ENCODE measurements at regions not wholly inside any gene's neighbourhood (a gene's known extent, or its start where the extent isn't known, plus 50 kb on each side); places are given as distances from the start of the nearest gene placed in this dataset.

GRCh38 chr1:196060539-196060938, 547.7 kb downstream of the KCNT2 start:
- H3K27me3 ChIP-seq = no peaks in the 10 kb centered on the region
- H3K9me3 ChIP-seq = no peaks in the 10 kb centered on the region
- DNase-seq = no peak
- H3K27ac ChIP-seq = no peak overlapping the region
- no peak overlapping the region for H3K4me3 ChIP-seq (replicated peaks in 1 of 3)
- TF ChIP-seq POLR2A (IDR thresholded peaks at IDR 0.05) (no peak), CTCF (IDR thresholded peaks at IDR 0.05) (no peak)
- intact Hi-C loops (cut with DNase I) = no loop called here
- no peaks in the 10 kb centered on the region for H3K36me3 ChIP-seq
- no peaks in the 10 kb centered on the region for H3K4me1 ChIP-seq

GRCh38 chr1:196059210-196059609, 549.0 kb downstream of the KCNT2 start:
- Histone ChIP-seq H3K36me3 (no peaks in the 10 kb centered on the region), H3K9me3 (no peaks in the 10 kb centered on the region), H3K27me3 (no peaks in the 10 kb centered on the region), H3K4me3 (replicated peaks in 1 of 3) (no peak overlapping the region), H3K4me1 (no peaks in the 10 kb centered on the region), H3K27ac (no peak overlapping the region)
- intact Hi-C loops (cut with DNase I) = no loop called here
- DNase-seq = no peak
- TF ChIP-seq CTCF (IDR thresholded peaks at IDR 0.05) = no peak
- no peak for TF ChIP-seq POLR2A (IDR thresholded peaks at IDR 0.05)

DNA sequence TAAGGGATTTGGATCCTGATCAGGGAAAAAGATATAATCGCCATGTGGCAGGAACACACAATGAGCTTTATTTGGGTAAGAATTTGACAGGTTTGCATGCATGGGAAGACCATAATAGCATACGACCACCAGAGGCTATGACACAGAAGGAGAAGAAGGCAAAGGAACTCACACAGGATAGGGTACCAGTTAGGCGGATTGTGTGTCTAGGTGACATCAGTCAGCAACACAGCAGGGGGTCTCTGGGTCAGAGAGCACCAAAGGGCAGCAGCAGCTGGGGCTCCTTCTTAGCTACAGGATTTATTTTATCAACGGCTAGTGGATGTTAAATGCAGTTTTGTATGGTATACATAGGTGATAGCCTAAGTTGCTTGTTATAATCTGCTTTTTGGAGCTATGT, 551.3 kb downstream of the KCNT2 start:
- H3K27me3 ChIP-seq = no peaks in the 10 kb centered on the region
- no peak overlapping the region for H3K4me3 ChIP-seq (replicated peaks in 1 of 3)
- no peak overlapping the region for H3K27ac ChIP-seq
- no peak for TF ChIP-seq CTCF (IDR thresholded peaks at IDR 0.05)
- TF ChIP-seq POLR2A (IDR thresholded peaks at IDR 0.05) = no peak
- no peaks in the 10 kb centered on the region for H3K4me1 ChIP-seq
- 52 to 65% methylated on average over 4 of the region's 4 CpGs for WGBS, 2 donors
- intact Hi-C loops (cut with DNase I) = no loop called here
- H3K9me3 ChIP-seq = no peaks in the 10 kb centered on the region
- no peak for DNase-seq
- no peaks in the 10 kb centered on the region for H3K36me3 ChIP-seq

DNA sequence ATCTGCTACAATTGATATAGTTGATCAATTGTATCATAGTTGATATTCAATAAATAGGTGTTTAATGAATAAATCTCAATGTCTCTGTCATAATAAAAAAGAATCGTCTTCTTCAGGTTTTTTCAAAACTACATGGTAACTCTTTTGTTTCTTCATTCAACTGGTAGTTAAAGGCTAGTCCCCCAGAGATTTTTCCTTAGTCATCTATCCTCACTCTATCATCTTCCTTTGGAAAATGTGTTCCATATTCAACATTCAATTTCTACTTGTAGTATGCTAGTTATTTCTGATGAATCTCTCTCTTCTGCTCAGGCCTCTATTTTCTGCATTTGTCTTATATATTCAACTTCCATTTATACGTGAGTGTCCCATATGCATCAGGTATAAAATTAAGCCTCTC, 558.8 kb downstream of the KCNT2 start:
- Histone ChIP-seq H3K27ac (no peak overlapping the region), H3K4me3 (replicated peaks in 1 of 3) (no peak overlapping the region), H3K36me3 (no peaks in the 10 kb centered on the region), H3K27me3 (no peaks in the 10 kb centered on the region), H3K9me3 (no peaks in the 10 kb centered on the region), H3K4me1 (no peaks in the 10 kb centered on the region)
- no peak for TF ChIP-seq POLR2A (IDR thresholded peaks at IDR 0.05)
- TF ChIP-seq CTCF (IDR thresholded peaks at IDR 0.05) = no peak
- WGBS, 2 donors = 94% methylated on average over 2 of the region's 2 CpGs
- intact Hi-C loops (cut with DNase I) = no loop called here
- no peak for DNase-seq

GRCh38 chr1:196043268-196043667, 565.0 kb downstream of the KCNT2 start:
- WGBS, 2 donors = 87% methylated on average over 2 of the region's 2 CpGs
- Histone ChIP-seq H3K4me3 (replicated peaks in 1 of 3) (no peak overlapping the region), H3K4me1 (no peaks in the 10 kb centered on the region), H3K27ac (no peak overlapping the region), H3K27me3 (no peaks in the 10 kb centered on the region), H3K9me3 (no peaks in the 10 kb centered on the region), H3K36me3 (no peaks in the 10 kb centered on the region)
- intact Hi-C loops (cut with DNase I) = no loop called here
- no peak for DNase-seq
- TF ChIP-seq CTCF (IDR thresholded peaks at IDR 0.05) (no peak), POLR2A (IDR thresholded peaks at IDR 0.05) (no peak)

Measured in thyroid gland (tissue), 4 donors.